Testis (tissue), 2 donors: ENCODE measurements at regions not wholly inside any gene's neighbourhood (a gene's known extent, or its start where the extent isn't known, plus 50 kb on each side); places are given as distances from the start of the nearest gene placed in this dataset.

Experiments
- DNase-seq: peaks from one replicate; pipeline ENCODE4 v3.0.0-alpha.2; 2019
- H3K27ac ChIP-seq, 2 donors: fragments of 200-600 bp; sonication (generic); one replicate each; pipeline ENCODE4 v1.5.1; 2019
- H3K27me3 ChIP-seq: fragments of 200-600 bp; sonication (generic); one replicate; pipeline ENCODE4 v1.5.1; 2019
- H3K36me3 ChIP-seq: fragments of 200-600 bp; sonication (generic); one replicate; pipeline ENCODE4 v1.5.1; 2017; ENCODE audit warnings: low read depth; ENCODE audit errors: missing control alignments
- H3K4me1 ChIP-seq: fragments of 200-600 bp; sonication (generic); one replicate; pipeline ENCODE4 v1.5.1; 2019
- H3K4me3 ChIP-seq, 2 donors: fragments of 200-600 bp; sonication (generic); one replicate each; pipeline ENCODE4 v1.5.1; 2017 to 2019
- H3K9me3 ChIP-seq: fragments of 200-600 bp; sonication (generic); one replicate; pipeline ENCODE4 v1.5.1; 2017
- CTCF ChIP-seq, 3 experiments: fragments of 450-650 bp in 2 of 3; fragments of 200-600 bp in 1 of 3; sonication (generic) in 1 of 3; IDR thresholded peaks; one replicate each; pipeline ENCODE4 v1.5.1; 2016 to 2019; ENCODE audit warnings: antibody characterized with exemption in 3 of 3, mild to moderate bottlenecking in 2 of 3, moderate library complexity in 1 of 3
- POLR2A ChIP-seq: fragments of 450-650 bp; IDR thresholded peaks from one replicate; pipeline ENCODE4 v1.6.1; 2017; ENCODE audit warnings: antibody characterized with exemption, mild to moderate bottlenecking, moderate library complexity
- WGBS, 2 donors: methylation state at CpG; one replicate each; pipeline ENCODE4 v1.1.5; 2018; 5-methylcytosine and 5-hydroxymethylcytosine counted together
- intact Hi-C: fragments of 100-400 bp; cut with DNase I; formaldehyde crosslinking; loops from one replicate; pipeline ENCODE4 v1.15.1; 2023; ENCODE audit warnings: low total_unique reads

- Histone ChIP-seq H3K4me1 (peaks cover 5% of the 10 kb centered on the region), H3K36me3 (no peaks in the 10 kb centered on the region), H3K9me3 (no peaks in the 10 kb centered on the region), H3K4me3 (no peak overlapping the region), H3K27ac (no peak overlapping the region), H3K27me3 (no peaks in the 10 kb centered on the region)
- 68 to 86% methylated on average over 3 of the region's 3 CpGs for WGBS, 2 donors
- intact Hi-C loops: no loop called here
- no peak for TF ChIP-seq CTCF (IDR thresholded peaks at IDR 0.05)
- TF ChIP-seq POLR2A: no peak
- DNase-seq: no peak
Measured at GRCh38 chr6:23418095-23418494, 707.9 kb upstream of the NRSN1 start.

GRCh38 chr6:23419046-23419445 lies 707.0 kb upstream of the NRSN1 start:
- Histone ChIP-seq H3K27ac (no peak overlapping the region), H3K9me3 (no peaks in the 10 kb centered on the region), H3K27me3 (no peaks in the 10 kb centered on the region), H3K36me3 (no peaks in the 10 kb centered on the region), H3K4me1 (peaks cover under 1% of the 10 kb centered on the region), H3K4me3 (no peak overlapping the region)
- TF ChIP-seq CTCF (IDR thresholded peaks at IDR 0.05) (no peak), POLR2A (no peak)
- WGBS, 2 donors: 96 to 97% methylated on average over 1 of the region's 1 CpG
- intact Hi-C loops: no loop called here
- no peak for DNase-seq

- no peak for DNase-seq
- Histone ChIP-seq H3K27me3 (no peaks in the 10 kb centered on the region), H3K4me1 (no peaks in the 10 kb centered on the region), H3K36me3 (no peaks in the 10 kb centered on the region), H3K27ac (no peak overlapping the region), H3K4me3 (no peak overlapping the region), H3K9me3 (no peaks in the 10 kb centered on the region)
- TF ChIP-seq POLR2A: no peak
- WGBS, 2 donors: 92 to 96% methylated on average over 4 of the region's 4 CpGs
- intact Hi-C loops: no loop called here
Measured at GRCh38 chr6:23420659-23421350, 705.2 kb upstream of the NRSN1 start.

- TF ChIP-seq CTCF (IDR thresholded peaks at IDR 0.05) (no peak), POLR2A (no peak)
- Histone ChIP-seq H3K9me3 (no peaks in the 10 kb centered on the region), H3K27ac (no peak overlapping the region), H3K4me1 (no peaks in the 10 kb centered on the region), H3K36me3 (no peaks in the 10 kb centered on the region), H3K27me3 (no peaks in the 10 kb centered on the region), H3K4me3 (no peak overlapping the region)
- 84 to 90% methylated on average over 3 of the region's 3 CpGs for WGBS, 2 donors
- intact Hi-C loops: no loop called here
- no peak for DNase-seq
Measured at GRCh38 chr6:23424584-23424983, 701.4 kb upstream of the NRSN1 start.

GRCh38 chr6:23435126-23435525 lies 690.9 kb upstream of the NRSN1 start:
- 54 to 65% methylated on average over 2 of the region's 2 CpGs for WGBS, 2 donors
- no peaks in the 10 kb centered on the region for H3K4me1 ChIP-seq
- TF ChIP-seq POLR2A: no peak
- TF ChIP-seq CTCF (IDR thresholded peaks at IDR 0.05): no peak
- no peaks in the 10 kb centered on the region for H3K27me3 ChIP-seq
- H3K27ac ChIP-seq: no peak overlapping the region
- DNase-seq: no peak
- H3K9me3 ChIP-seq: no peaks in the 10 kb centered on the region
- intact Hi-C loops: no loop called here
- no peaks in the 10 kb centered on the region for H3K36me3 ChIP-seq
- no peak overlapping the region for H3K4me3 ChIP-seq
